Hepatocyte (in vitro differentiated cells): ENCODE measurements at regions not wholly inside any gene's neighbourhood (a gene's known extent, or its start where the extent isn't known, plus 50 kb on each side); places are given as distances from the start of the nearest gene placed in this dataset.

Experiments
- DNase-seq: peaks from one replicate; pipeline ENCODE4 v3.0.0-alpha.2; 2016; ENCODE audit warnings: low spot score
- H2AFZ ChIP-seq: fragments of 200-600 bp; sonication (generic); 2 replicates; pipeline ENCODE4 v1.6.0; 2016; ENCODE audit warnings: antibody characterized with exemption, mild to moderate bottlenecking
- H3K27ac ChIP-seq: fragments of 200-600 bp; sonication (generic); 2 replicates; pipeline ENCODE4 v1.5.1; 2016; ENCODE audit warnings: mild to moderate bottlenecking
- H3K27me3 ChIP-seq: fragments of 200-600 bp; sonication (generic); 2 replicates; pipeline ENCODE4 v1.6.1; 2016
- H3K36me3 ChIP-seq: fragments of 200-600 bp; sonication (generic); replicated peaks from 2 replicates; pipeline ENCODE4 v1.5.1; 2016; ENCODE audit warnings: low read depth; ENCODE audit not compliant: insufficient read depth
- H3K4me1 ChIP-seq: fragments of 200-600 bp; sonication (generic); 2 replicates; pipeline ENCODE4 v1.5.1; 2016; ENCODE audit warnings: mild to moderate bottlenecking, moderate library complexity; ENCODE audit not compliant: insufficient read depth
- H3K4me2 ChIP-seq: fragments of 200-600 bp; sonication (generic); 2 replicates; pipeline ENCODE4 v1.6.0; 2016
- H3K4me3 ChIP-seq: fragments of 200-600 bp; sonication (generic); 2 replicates; pipeline ENCODE4 v1.5.1; 2016; ENCODE audit warnings: mild to moderate bottlenecking
- H3K79me2 ChIP-seq: fragments of 200-600 bp; sonication (generic); 2 replicates; pipeline ENCODE4 v1.6.0; 2017; ENCODE audit warnings: mild to moderate bottlenecking
- H3K9me2 ChIP-seq: fragments of 200-600 bp; sonication (generic); replicated peaks from 2 replicates; pipeline ENCODE4 v1.6.0; 2017; ENCODE audit warnings: mild to moderate bottlenecking; ENCODE audit not compliant: insufficient read depth
- H3K9me3 ChIP-seq: fragments of 200-600 bp; sonication (generic); 2 replicates; pipeline ENCODE4 v1.5.1; 2016; ENCODE audit warnings: low read depth, mild to moderate bottlenecking
- H4K20me1 ChIP-seq: fragments of 200-600 bp; sonication (generic); 2 replicates; pipeline ENCODE4 v1.6.0; 2016; ENCODE audit warnings: mild to moderate bottlenecking; ENCODE audit not compliant: insufficient read depth, poor library complexity, severe bottlenecking
- CTCF ChIP-seq: fragments of 200-600 bp; sonication (generic); IDR thresholded peaks from 2 replicates; pipeline ENCODE4 v1.5.1; 2016; ENCODE audit warnings: antibody characterized with exemption, mild to moderate bottlenecking; ENCODE audit not compliant: poor library complexity
- EZH2 ChIP-seq: fragments of 200-600 bp; sonication (generic); IDR thresholded peaks from 2 replicates; pipeline ENCODE4 v1.6.1; 2016; ENCODE audit warnings: antibody characterized with exemption, mild to moderate bottlenecking, borderline replicate concordance
- EZH2phosphoT487 ChIP-seq: fragments of 200-600 bp; sonication (generic); IDR thresholded peaks from one replicate; pipeline ENCODE4 v1.6.1; 2018; ENCODE audit warnings: antibody characterized with exemption, mild to moderate bottlenecking, low read depth, moderate library complexity; ENCODE audit not compliant: unreplicated experiment, severe bottlenecking
- WGBS: methylation state at CpG from one replicate; pipeline ENCODE4 v1.1.6; 2016; ENCODE audit warnings: low lambda C conversion rate; ENCODE audit errors: missing lambda C conversion rate; 5-methylcytosine and 5-hydroxymethylcytosine counted together

GRCh38 chr14:76924371-76925096 is 98.3 kb downstream of the LRRC74A start:
- TF ChIP-seq CTCF, result no peak
- TF ChIP-seq EZH2, result no peak
- TF ChIP-seq EZH2phosphoT487, result no peak
- Histone ChIP-seq H3K9me2 (no peaks in the 10 kb centered on the region), H2AFZ (no peak overlapping the region), H3K4me1 (peaks cover 39% of the 10 kb centered on the region), H3K27me3 (no peaks in the 10 kb centered on the region), H3K36me3 (no peaks in the 10 kb centered on the region), H3K4me3 (no peak overlapping the region), H3K9me3 (no peaks in the 10 kb centered on the region), H3K79me2 (no peaks in the 10 kb centered on the region), H3K27ac (peak overlapping the region; percentile 28), H3K4me2 (peak overlapping the region; percentile 22), H4K20me1 (no peaks in the 10 kb centered on the region)
- WGBS, result 30% methylated on average over 12 of the region's 15 CpGs
- peak; percentile 77 for DNase-seq

- TF ChIP-seq CTCF, result no peak
- TF ChIP-seq EZH2, result no peak
- no peak for TF ChIP-seq EZH2phosphoT487
- no peak overlapping the region for H2AFZ ChIP-seq
- H3K9me3 ChIP-seq, result no peaks in the 10 kb centered on the region
- H3K27me3 ChIP-seq, result no peaks in the 10 kb centered on the region
- H3K4me2 ChIP-seq, result no peak overlapping the region
- no peaks in the 10 kb centered on the region for H3K9me2 ChIP-seq
- WGBS, result 66% methylated on average over 22 of the region's 22 CpGs
- H3K4me3 ChIP-seq, result no peak overlapping the region
- DNase-seq, result no peak
- no peaks in the 10 kb centered on the region for H3K79me2 ChIP-seq
- H3K4me1 ChIP-seq, result peaks cover 45% of the 10 kb centered on the region
- H4K20me1 ChIP-seq, result no peaks in the 10 kb centered on the region
- H3K27ac ChIP-seq, result peak overlapping the region; percentile 98
- H3K36me3 ChIP-seq, result no peaks in the 10 kb centered on the region
Measured at GRCh38 chr14:76923431-76924370, 97.5 kb downstream of the LRRC74A start.

- H2AFZ ChIP-seq, result no peak overlapping the region
- no peaks in the 10 kb centered on the region for H3K9me2 ChIP-seq
- DNase-seq, result peak; percentile 61
- H3K27ac ChIP-seq, result peak overlapping the region; percentile 98
- peak overlapping the region; percentile 4 for H3K4me2 ChIP-seq
- no peaks in the 10 kb centered on the region for H3K27me3 ChIP-seq
- no peaks in the 10 kb centered on the region for H4K20me1 ChIP-seq
- no peaks in the 10 kb centered on the region for H3K79me2 ChIP-seq
- TF ChIP-seq EZH2phosphoT487, result no peak
- no peak for TF ChIP-seq CTCF
- no peak for TF ChIP-seq EZH2
- no peak overlapping the region for H3K4me3 ChIP-seq
- peaks cover 56% of the 10 kb centered on the region for H3K4me1 ChIP-seq
- no peaks in the 10 kb centered on the region for H3K36me3 ChIP-seq
- H3K9me3 ChIP-seq, result no peaks in the 10 kb centered on the region
- WGBS, result 57% methylated on average over 5 of the region's 12 CpGs
Measured at GRCh38 chr14:76922584-76922983, 96.4 kb downstream of the LRRC74A start.
